Kidney (tissue), 13 donors: ENCODE measurements at regions not wholly inside any gene's neighbourhood (a gene's known extent, or its start where the extent isn't known, plus 50 kb on each side); places are given as distances from the start of the nearest gene placed in this dataset.

Experiments
- DNase-seq, 5 donors: peaks; one replicate each; pipeline ENCODE4 v3.0.0-alpha.2; 2013 to 2020
- FAIRE-seq: peaks from 2 replicates; lab custom pipeline; 2012; peaks lifted over from hg19 to GRCh38; lab: Jason Lieb, UNC
- H3K27ac ChIP-seq, 2 donors: one replicate each; pipeline ENCODE4 v1.7.0; 2013; ENCODE audit warnings: low read depth in 2 of 2, low read length in 2 of 2, inconsistent platforms in 1 of 2
- H3K27me3 ChIP-seq: one replicate; pipeline ENCODE4 v1.7.1; 2013; ENCODE audit warnings: low read length, inconsistent platforms; ENCODE audit not compliant: control insufficient read depth, insufficient read depth
- H3K36me3 ChIP-seq, 3 donors: one replicate each; pipeline versions ENCODE4 v1.7.0 to v1.7.1; 2013; ENCODE audit warnings: low read length in 3 of 3, control low read depth in 1 of 3, inconsistent platforms in 1 of 3; ENCODE audit not compliant: insufficient read depth in 3 of 3, control insufficient read depth in 2 of 3
- H3K4me1 ChIP-seq, 3 donors: one replicate each; pipeline versions ENCODE4 v1.7.0 to v1.7.1; 2013; ENCODE audit warnings: low read length in 3 of 3, inconsistent platforms in 1 of 3, low read depth in 1 of 3; ENCODE audit not compliant: control insufficient read depth in 2 of 3, insufficient read depth in 2 of 3
- H3K4me3 ChIP-seq, 3 donors: one replicate each; pipeline versions ENCODE4 v1.7.0 to v1.8.1; 2013; ENCODE audit warnings: low read length in 3 of 3, control low read depth in 1 of 3, inconsistent platforms in 1 of 3
- H3K9ac ChIP-seq, 3 donors: one replicate each; pipeline versions ENCODE4 v1.7.0 to v1.7.1; 2013; ENCODE audit warnings: low read length in 3 of 3, control low read depth in 1 of 3, inconsistent platforms in 1 of 3
- H3K9me3 ChIP-seq, 3 donors: one replicate each; pipeline versions ENCODE4 v1.7.0 to v1.7.1; 2013; ENCODE audit warnings: low read length in 3 of 3, control low read depth in 1 of 3, inconsistent platforms in 1 of 3; ENCODE audit not compliant: control insufficient read depth in 2 of 3, insufficient read depth in 1 of 3
- intact Hi-C: fragments of 100-400 bp; cut with DNase I; formaldehyde crosslinking; loops from one replicate; pipeline ENCODE4 v1.11.1; 2022
- TF ChIP-seq, protein P1 (sequence below): IDR thresholded peaks from 3 replicates; pipeline ENCODE4 v1.5.1; 2012; ENCODE audit warnings: mild to moderate bottlenecking, moderate library complexity, borderline replicate concordance; ENCODE audit not compliant: insufficient read depth; ENCODE audit errors: extremely low read depth
- donor health status: control.
- donor health status: control.
- donor health status: control.
- donor health status: control.
- donor health status: control.
- donor health status: DM: yes; HTN: yes; CAD: no.
- donor health status: Normal renal cell carcinoma (clear cell type).

DNA sequence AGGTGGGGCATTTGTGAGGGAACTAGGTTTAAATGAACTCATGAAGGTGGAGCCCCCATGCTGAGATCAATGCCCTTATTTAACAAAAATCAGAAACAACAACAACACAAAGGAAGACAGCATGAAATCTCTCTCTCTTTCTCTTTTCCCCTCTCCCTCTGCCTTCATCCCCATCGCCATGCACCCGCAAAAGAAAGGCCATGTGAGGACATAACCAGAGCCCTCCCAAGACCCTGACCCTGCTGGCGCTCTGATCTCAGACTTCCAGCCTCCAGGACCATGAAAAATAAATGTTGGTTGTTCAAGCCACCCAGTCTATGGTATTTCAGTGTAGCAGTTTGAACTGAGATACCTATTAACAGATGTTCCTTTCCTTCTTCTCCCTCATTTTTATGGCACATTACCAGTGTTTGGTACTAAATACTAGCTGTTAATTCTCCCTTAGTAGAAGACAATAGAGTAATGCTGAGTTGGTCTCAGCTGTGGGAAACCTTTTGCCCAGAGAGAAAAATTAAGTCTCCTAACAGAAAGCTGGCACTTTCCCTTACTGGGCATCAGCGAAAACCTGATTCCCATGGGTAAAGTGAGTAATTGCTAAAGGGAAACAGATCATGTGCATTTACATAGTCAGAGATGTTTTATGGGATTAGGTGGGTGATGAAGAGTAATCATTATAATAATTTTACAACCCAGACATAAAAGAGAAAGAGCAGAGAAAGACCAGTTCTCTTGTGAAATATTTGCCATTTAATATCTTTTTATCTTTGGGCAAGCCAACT, 264.0 kb upstream of the PLEKHG7 start:
- Histone ChIP-seq H3K4me1 (no peaks in the 10 kb centered on the region), H3K36me3 (no peaks in the 10 kb centered on the region), H3K9ac (no peak overlapping the region), H3K9me3 (no peaks in the 10 kb centered on the region), H3K27me3 (no peaks in the 10 kb centered on the region), H3K4me3 (no peak overlapping the region), H3K27ac (no peak overlapping the region)
- no peak for DNase-seq
- TF ChIP-seq, protein P1, sequence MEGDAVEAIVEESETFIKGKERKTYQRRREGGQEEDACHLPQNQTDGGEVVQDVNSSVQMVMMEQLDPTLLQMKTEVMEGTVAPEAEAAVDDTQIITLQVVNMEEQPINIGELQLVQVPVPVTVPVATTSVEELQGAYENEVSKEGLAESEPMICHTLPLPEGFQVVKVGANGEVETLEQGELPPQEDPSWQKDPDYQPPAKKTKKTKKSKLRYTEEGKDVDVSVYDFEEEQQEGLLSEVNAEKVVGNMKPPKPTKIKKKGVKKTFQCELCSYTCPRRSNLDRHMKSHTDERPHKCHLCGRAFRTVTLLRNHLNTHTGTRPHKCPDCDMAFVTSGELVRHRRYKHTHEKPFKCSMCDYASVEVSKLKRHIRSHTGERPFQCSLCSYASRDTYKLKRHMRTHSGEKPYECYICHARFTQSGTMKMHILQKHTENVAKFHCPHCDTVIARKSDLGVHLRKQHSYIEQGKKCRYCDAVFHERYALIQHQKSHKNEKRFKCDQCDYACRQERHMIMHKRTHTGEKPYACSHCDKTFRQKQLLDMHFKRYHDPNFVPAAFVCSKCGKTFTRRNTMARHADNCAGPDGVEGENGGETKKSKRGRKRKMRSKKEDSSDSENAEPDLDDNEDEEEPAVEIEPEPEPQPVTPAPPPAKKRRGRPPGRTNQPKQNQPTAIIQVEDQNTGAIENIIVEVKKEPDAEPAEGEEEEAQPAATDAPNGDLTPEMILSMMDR, result no peak
- no peak for FAIRE-seq
- intact Hi-C loops, result no loop called here

DNA sequence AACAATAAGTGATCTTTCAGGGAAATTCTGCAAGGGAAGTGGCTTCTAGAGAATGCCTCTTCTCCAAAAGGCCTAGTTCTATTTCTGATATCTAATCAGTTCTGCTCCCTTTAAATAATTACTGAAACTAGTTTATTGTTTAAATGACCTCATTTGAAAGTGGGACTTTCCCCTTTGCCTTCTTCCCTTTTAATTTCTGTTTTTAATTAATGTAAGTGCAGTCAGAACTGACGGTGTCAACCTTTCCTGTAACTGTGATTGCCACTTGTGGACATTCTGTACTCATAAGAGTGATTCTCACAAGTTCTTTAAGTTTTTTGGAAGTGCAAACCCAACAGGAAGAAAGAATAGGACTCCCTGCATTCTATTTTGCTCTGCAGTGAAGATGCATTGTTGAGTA, 265.3 kb upstream of the PLEKHG7 start:
- no peak overlapping the region for H3K9ac ChIP-seq
- TF ChIP-seq, protein P1, result no peak
- no peaks in the 10 kb centered on the region for H3K27me3 ChIP-seq
- H3K4me1 ChIP-seq, result no peaks in the 10 kb centered on the region
- H3K36me3 ChIP-seq, result no peaks in the 10 kb centered on the region
- FAIRE-seq (no peak), DNase-seq (no peak)
- intact Hi-C loops, result no loop called here
- no peak overlapping the region for H3K4me3 ChIP-seq
- H3K27ac ChIP-seq, result no peak overlapping the region
- H3K9me3 ChIP-seq, result no peaks in the 10 kb centered on the region

DNA sequence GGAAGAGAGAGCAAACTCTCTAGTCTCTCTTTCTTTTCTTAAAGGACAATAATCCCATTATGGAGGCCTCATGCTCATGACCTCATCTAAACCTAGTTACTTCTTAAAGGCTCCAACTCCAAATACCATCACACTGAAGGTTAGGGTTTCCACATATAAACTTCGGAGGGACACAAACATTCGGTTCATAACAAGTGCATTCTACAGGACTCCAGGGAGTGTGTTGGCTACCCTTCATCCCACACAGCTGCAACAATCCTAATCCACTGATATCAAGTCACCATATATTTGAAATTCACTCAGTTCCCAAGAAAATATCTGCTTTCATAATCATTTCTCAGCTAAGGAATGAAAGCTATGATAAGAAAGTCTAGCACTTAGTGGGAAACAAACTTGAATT, 265.9 kb upstream of the PLEKHG7 start:
- intact Hi-C loops, result no loop called here

More for the DNA sequence above, 265.9 kb upstream of the PLEKHG7 start:
- no peak overlapping the region for H3K4me3 ChIP-seq
- DNase-seq (no peak), FAIRE-seq (no peak)
- no peak overlapping the region for H3K27ac ChIP-seq
- no peak overlapping the region for H3K9ac ChIP-seq
- H3K4me1 ChIP-seq, result no peaks in the 10 kb centered on the region
- no peaks in the 10 kb centered on the region for H3K36me3 ChIP-seq
- TF ChIP-seq, protein P1, result no peak
- H3K27me3 ChIP-seq, result no peaks in the 10 kb centered on the region
- no peaks in the 10 kb centered on the region for H3K9me3 ChIP-seq
